Sciatic nerve (tissue), 2 donors: ENCODE measurements at regions not wholly inside any gene's neighbourhood (a gene's known extent, or its start where the extent isn't known, plus 50 kb on each side); places are given as distances from the start of the nearest gene placed in this dataset.

ENCODE experiments used
- ATAC-seq: fragments of 200-7000 bp; cut with Tn5 transposase; one replicate; pipeline ENCODE4 v1.9.1; 2020; ENCODE audit warnings: mild to moderate bottlenecking, moderate library complexity
- DNase-seq: peaks from one replicate; pipeline ENCODE4 v3.0.0-alpha.2; 2020; ENCODE audit warnings: low spot score
- intact Hi-C: fragments of 100-400 bp; cut with DNase I; formaldehyde crosslinking; loops from one replicate; pipeline ENCODE4 v1.14.2; 2022
- donor health status: DM: no; HTN: no; CAD: no.
- donor health status: DM: no; HTN: no; CAD: no.

- no peak for DNase-seq
- ATAC-seq = no peak
- intact Hi-C loops = no loop called here
These were observed 141.7 kb upstream of the IQSEC1 start for GRCh38 chr3:13214847-13215472.

- ATAC-seq = no peak
- DNase-seq = no peak
- intact Hi-C loops = no loop called here
These were observed 140.9 kb upstream of the IQSEC1 start for GRCh38 chr3:13213911-13214846.

- intact Hi-C loops = no loop called here
- no peak for ATAC-seq
- DNase-seq = no peak
These were observed 140.3 kb upstream of the IQSEC1 start for GRCh38 chr3:13213490-13213889.

DNA sequence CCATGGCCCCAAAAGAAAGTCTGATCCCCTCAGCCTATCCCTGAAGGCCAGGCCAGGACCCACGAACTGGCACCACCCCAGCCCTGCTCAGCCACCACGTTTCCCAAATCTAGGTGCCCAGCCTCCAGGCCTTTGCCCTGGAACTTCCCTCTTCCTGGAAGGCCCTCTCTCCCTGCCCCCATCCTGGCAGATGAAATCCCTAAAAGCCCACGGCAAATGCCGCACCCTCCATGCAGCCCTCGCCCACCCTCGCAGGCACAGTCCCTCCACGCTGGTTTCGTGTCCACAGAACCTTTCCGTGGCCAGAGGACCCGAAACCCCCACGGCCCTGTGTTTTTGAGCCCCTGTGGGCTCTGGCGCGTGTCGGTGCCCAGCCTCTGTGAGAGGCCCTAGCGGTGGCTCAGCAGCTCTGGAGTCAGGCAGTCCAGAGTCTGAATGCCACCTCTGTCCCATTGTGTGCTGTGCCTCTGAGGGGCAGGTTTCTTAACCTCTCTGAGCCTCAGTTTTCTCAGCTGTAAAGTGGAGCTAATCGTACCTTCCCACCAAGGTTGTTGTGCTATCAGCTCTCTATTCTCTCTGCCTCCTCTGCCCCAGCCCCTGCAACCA is 138.5 kb upstream of the IQSEC1 start:
- intact Hi-C loops = no loop called here
- DNase-seq (no peak), ATAC-seq (no peak)

DNA sequence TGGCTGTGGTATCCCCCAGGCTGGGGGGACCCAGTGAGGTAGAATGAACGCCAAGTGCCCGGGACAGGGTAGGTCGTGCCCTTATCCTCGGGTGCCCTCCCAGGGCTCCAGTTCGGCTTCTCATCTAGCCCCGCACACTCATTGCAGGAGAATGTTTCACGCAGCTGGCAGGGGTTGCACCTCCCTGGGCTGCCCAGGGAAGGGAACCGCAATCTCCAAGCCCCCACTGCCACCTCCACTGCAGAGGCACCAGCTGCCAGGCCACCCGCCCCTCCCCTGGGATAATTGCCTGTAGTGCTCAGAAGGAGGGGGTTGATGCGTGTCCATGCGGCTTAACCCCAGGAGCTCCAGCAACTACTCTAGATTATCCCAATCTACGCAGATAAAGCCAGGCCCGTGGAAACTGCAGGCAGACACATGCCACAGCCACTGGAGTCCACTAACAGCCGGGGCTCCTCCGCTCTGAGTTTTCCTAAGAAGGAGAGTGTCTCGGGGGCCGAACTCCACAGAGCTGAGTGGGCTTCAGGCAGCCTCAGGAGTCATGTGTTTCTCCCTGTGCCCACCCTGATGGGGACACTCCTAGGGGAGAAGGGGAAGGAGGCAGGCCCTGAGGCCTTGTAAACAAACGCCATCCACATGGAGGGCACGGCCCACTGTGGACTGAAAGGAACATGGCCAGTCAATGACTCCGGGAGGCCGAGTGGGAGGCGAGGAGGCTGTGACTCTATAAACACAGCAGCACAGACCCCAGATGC is 137.2 kb upstream of the IQSEC1 start:
- DNase-seq = no peak
- intact Hi-C loops = no loop called here
- ATAC-seq = no peak

GRCh38 chr3:13209634-13209997 is 136.4 kb upstream of the IQSEC1 start:
- intact Hi-C loops = no loop called here
- ATAC-seq = no peak
- no peak for DNase-seq

DNA sequence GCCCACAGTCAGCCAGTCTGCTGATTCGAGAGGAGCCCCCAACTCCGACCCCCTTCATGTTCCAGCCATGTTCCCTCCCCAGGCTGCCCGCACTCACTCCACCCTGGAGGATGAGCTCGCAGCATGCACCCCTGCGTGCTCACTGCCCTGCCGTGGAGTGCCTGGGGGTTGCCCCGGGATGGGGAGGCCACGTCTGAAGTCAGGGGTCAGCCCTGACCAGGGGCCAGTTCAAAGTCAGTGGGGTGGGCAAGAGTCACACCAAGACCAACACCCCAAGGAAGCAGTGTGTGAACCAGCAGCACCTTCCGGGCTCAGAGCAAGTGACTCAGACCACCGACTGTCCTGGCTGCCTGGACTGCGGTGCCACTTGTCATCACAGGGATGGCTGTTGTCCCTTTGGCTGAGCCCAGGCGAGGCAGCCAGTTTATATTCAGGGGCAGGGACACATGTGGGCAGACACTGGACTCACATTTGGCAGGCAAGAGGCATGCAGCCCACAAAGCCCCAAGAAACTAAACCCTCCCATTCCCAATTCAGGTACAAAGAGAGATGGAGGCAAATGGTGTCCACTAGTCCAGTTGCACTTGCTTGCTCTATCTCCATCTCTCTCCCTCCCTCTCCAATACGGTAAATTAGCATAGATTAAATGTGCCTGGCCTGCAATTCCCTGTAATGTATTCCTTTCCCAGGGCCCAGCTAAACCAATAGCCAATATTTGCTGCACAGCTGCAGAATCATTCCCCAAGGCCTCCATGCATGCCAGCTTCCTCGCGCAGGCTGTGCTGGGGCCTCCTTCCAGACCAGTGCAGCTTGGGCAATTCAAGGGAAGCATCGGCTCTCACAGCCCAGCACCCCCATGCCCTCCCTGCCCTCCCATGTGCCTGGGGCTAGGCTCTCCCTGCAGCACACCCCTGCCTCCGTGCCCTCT is 135.7 kb upstream of the IQSEC1 start:
- intact Hi-C loops = no loop called here
- DNase-seq (no peak), ATAC-seq (no peak)

- intact Hi-C loops = no loop called here
- ATAC-seq (no peak), DNase-seq (no peak)
These were observed 134.9 kb upstream of the IQSEC1 start for GRCh38 chr3:13207975-13208705.

DNA sequence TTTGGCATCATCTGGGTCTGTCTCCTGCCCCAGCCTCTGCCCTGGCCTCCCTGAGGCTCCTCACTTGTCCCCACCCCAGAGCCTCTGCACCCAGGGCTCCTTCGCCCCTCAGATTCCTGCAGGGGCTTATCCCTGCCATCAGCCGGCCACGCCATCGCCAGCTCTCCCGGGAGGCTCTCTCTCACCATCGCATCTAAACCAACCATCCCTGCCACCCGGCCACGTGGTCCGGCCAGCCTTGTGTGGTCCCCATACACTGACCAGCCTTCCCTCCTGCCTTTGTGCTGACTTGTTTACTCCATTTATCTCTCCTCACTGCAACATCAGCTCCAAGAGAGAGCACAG is 134.3 kb upstream of the IQSEC1 start:
- no peak for ATAC-seq
- no peak for DNase-seq
- intact Hi-C loops = no loop called here

DNA sequence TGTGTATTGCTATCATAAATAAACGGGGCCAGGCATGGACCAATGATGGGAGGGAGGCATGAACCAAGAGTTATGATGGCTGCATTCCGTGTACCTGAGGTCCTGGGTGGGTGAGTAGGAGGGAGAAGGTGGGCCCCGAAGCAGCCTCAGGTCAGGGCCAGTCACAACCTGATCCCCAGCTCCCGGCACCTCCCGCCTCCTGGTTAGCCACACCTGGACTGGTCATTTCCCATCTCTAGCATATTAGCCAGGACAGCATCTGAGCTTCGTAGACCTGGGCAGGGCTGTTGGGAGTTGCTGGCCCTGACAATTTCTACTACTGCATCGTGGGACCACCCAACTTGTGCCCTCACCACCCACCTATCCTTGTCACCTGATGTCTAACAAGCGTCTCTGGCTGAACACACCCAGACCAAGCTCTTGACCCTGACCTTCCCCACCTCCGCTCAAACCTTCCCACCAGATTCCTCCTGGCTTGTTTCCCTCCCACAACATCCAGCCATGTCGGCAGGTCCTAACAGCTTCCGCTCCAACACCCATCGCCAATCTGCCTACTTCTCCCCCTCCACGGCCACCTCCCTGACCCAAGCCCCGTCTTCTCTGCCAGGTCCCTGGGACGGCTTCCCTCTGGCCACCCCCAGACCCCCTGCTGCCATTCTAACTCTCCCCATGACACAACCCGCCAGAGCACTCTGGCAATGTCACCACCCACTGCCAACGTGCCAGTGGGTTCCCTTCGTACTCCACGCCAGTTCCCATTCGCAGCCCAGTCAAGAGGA is 133.8 kb upstream of the IQSEC1 start:
- intact Hi-C loops = no loop called here
- DNase-seq (no peak), ATAC-seq (no peak)

- DNase-seq (no peak), ATAC-seq (no peak)
- intact Hi-C loops = no loop called here
These were observed 132.4 kb upstream of the IQSEC1 start for GRCh38 chr3:13205567-13206143.

DNA sequence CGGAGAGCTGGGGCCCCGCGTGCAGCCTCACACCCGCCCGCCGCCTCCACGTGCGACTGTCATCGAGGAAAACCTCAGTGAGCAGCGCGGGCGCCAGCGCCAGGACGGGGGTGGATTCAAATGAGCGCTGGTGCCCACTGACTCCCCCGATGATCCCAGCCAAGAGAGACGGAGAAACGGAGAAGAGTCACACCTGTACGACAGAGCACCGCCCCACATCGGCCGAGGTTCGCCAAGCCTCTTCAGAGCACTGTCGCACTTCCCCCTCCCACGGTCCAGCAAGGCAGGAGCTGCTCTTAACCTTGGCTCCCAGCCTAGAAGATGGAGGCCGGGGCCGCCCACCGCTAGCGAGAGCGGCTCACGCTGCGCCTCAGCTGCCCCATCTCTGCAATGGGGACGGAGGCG is 130.9 kb upstream of the IQSEC1 start:
- no peak for DNase-seq
- ATAC-seq = no peak
- intact Hi-C loops = no loop called here

DNA sequence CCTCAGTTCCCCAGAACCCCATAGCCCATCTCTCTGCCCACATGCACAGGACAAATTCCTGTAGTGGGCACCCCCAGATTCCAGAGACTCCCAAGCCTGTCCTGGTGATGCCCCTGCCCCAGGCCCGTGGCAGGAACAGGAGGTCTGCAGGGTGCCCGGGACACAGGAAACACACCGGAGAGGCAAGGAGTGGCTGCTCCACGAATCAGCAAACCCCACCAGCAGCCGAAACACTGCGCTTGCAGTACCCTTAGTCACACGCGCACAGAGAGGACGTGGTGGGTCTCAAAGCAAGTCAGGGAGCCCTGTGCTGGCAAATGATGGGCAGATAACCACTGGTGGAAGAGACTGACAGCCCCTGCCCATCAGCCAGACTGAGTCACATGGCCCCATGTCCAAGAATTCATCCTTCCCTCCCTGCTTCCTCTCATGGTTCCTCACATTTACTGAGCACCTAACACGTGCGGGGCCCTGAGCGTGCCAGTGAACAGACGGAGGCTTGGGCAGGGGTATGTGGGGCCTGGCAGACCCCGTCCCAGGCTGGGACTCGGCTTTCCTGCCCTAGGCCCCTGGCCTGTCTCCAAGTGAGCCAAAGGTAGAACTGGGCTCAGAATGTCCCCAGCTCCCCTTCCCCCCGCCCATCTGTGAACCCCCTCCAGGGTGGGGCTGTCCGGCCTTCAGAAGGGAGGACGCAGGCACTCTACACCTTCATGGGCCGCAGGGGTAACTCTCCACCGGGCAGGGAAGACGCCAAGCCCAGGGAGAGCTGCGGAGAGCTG is 130.4 kb upstream of the IQSEC1 start:
- ATAC-seq = no peak
- no peak for DNase-seq
- intact Hi-C loops = no loop called here

DNA sequence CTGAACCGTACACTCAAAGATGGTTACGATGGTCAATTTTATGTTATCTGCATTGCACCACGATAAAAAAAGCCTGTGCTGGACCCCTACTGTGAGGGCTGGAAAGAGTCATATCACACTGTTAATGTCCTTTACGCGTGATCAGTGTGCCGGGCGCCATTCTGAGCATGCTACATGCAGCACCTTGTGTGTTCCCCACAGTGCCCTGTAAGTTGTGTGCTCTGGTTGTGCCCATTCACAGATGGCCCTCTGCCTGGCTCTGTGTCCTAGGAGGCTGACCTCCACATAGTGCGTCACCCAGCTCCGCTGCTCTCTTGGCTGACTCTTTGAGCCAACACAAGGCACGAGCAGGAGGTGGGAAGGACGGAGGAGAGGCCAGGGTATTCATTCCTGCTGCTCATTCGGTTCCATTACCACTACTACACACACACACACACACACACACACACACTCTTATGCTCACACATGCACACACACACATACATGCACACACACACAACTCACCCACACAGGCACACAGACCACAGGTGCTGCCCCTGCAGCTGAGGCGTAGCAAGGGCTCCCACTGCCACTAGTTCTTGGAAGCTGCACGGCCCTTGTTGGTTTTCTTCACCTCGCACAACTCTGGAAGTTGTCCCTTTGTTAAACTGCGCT is 129.6 kb upstream of the IQSEC1 start:
- no peak for ATAC-seq
- DNase-seq = no peak
- intact Hi-C loops = no loop called here

- intact Hi-C loops = no loop called here
- no peak for DNase-seq
- ATAC-seq = no peak
These were observed 128.6 kb upstream of the IQSEC1 start for GRCh38 chr3:13201851-13202250.

GRCh38 chr3:13200946-13201345 is 127.7 kb upstream of the IQSEC1 start:
- no peak for ATAC-seq
- intact Hi-C loops = no loop called here
- DNase-seq = no peak
